GM23338 (cell line): ENCODE measurements at regions not wholly inside any gene's neighbourhood (a gene's known extent, or its start where the extent isn't known, plus 50 kb on each side); places are given as distances from the start of the nearest gene placed in this dataset.

ENCODE experiments used
- ATAC-seq: fragments of 200-7000 bp; cut with Tn5 transposase; 3 replicates; pipeline ENCODE4 v1.9.1; 2020
- DNase-seq: peaks from one replicate; pipeline ENCODE4 v3.0.0-alpha.2; 2015; ENCODE audit warnings: low spot score
- H2AFZ ChIP-seq: fragments of 200-600 bp; sonication (generic); 2 replicates; pipeline ENCODE4 v1.8.0; 2016; ENCODE audit warnings: antibody characterized with exemption, mild to moderate bottlenecking, moderate library complexity
- H3F3A ChIP-seq: fragments of 200-600 bp; sonication (generic); replicated peaks from 2 replicates; pipeline ENCODE4 v1.8.0; 2017; ENCODE audit warnings: antibody characterized with exemption, mixed run types, low read depth
- H3K27ac ChIP-seq: fragments of 200-600 bp; sonication (generic); 2 replicates; pipeline ENCODE4 v1.6.1; 2016; ENCODE audit warnings: low read depth
- H3K27me3 ChIP-seq: fragments of 200-600 bp; sonication (generic); 2 replicates; pipeline ENCODE4 v1.8.0; 2016; ENCODE audit warnings: mild to moderate bottlenecking, mixed run types, moderate library complexity; ENCODE audit not compliant: insufficient read depth
- H3K36me3 ChIP-seq: fragments of 200-600 bp; sonication (generic); 2 replicates; pipeline ENCODE4 v1.8.0; 2016; ENCODE audit warnings: mild to moderate bottlenecking; ENCODE audit not compliant: insufficient read depth
- H3K4me1 ChIP-seq: fragments of 200-600 bp; sonication (generic); 2 replicates; pipeline ENCODE4 v1.8.0; 2016; ENCODE audit warnings: mild to moderate bottlenecking, moderate library complexity; ENCODE audit not compliant: insufficient read depth
- H3K4me2 ChIP-seq: fragments of 200-600 bp; sonication (generic); 2 replicates; pipeline ENCODE4 v1.7.1; 2017; ENCODE audit warnings: mixed run types
- H3K4me3 ChIP-seq: fragments of 200-600 bp; sonication (generic); 2 replicates; pipeline ENCODE4 v1.6.1; 2016; ENCODE audit warnings: mixed run types
- H3K79me2 ChIP-seq: fragments of 200-600 bp; sonication (generic); replicated peaks from 2 replicates; pipeline ENCODE4 v1.8.0; 2017; ENCODE audit warnings: mild to moderate bottlenecking; ENCODE audit not compliant: insufficient read depth
- H3K9me2 ChIP-seq: fragments of 200-600 bp; sonication (generic); 2 replicates; pipeline ENCODE4 v1.8.0; 2017; ENCODE audit not compliant: insufficient read depth
- H4K20me1 ChIP-seq: fragments of 200-600 bp; sonication (generic); replicated peaks from 2 replicates; pipeline ENCODE4 v1.8.0; 2017; ENCODE audit warnings: mild to moderate bottlenecking; ENCODE audit not compliant: insufficient read depth
- H3K27ac Mint-ChIP-seq: 2 replicates; pipeline ENCODE4 v1.8.0; 2020; ENCODE audit warnings: inconsistent platforms, mild to moderate bottlenecking, moderate library complexity, mixed read lengths
- H3K27me3 Mint-ChIP-seq: 3 replicates; pipeline ENCODE4 v1.8.0; 2022; ENCODE audit warnings: low read depth, mild to moderate bottlenecking, moderate library complexity, mixed read lengths, inconsistent platforms; ENCODE audit not compliant: insufficient read depth, poor library complexity
- H3K36me3 Mint-ChIP-seq: 3 replicates; pipeline ENCODE4 v1.8.0; 2021; ENCODE audit warnings: low read depth, mild to moderate bottlenecking, inconsistent platforms, moderate library complexity, mixed read lengths
- H3K4me1 Mint-ChIP-seq: 3 replicates; pipeline ENCODE4 v1.8.0; 2020; ENCODE audit warnings: mild to moderate bottlenecking, inconsistent platforms, mixed read lengths
- H3K4me3 Mint-ChIP-seq: 3 replicates; pipeline ENCODE4 v1.8.0; 2021; ENCODE audit warnings: moderate library complexity, mild to moderate bottlenecking, inconsistent platforms, mixed read lengths
- H3K9me3 Mint-ChIP-seq: 3 replicates; pipeline ENCODE4 v1.8.0; 2020; ENCODE audit warnings: moderate library complexity, mild to moderate bottlenecking, inconsistent platforms, mixed read lengths
- CREB1 ChIP-seq: fragments of 250-450 bp; sonication (Bioruptor Pico); IDR thresholded peaks from 2 replicates; pipeline ENCODE4 v1.5.0; 2020; ENCODE audit warnings: low read depth, mild to moderate bottlenecking, moderate library complexity
- CTCF ChIP-seq, 2 experiments: fragments of 200-600 bp in 1 of 2; sonication (generic) in 1 of 2; conservative IDR thresholded peaks; 2 replicates each; pipeline versions ENCODE4 v1.5.1 to v1.6.1; 2016 to 2017; ENCODE audit warnings: antibody characterized with exemption in 2 of 2, low read depth in 2 of 2, mild to moderate bottlenecking in 2 of 2, moderate library complexity in 1 of 2
- ETS1 ChIP-seq: IDR thresholded peaks from 2 replicates; pipeline ENCODE4 v1.6.1; 2016; ENCODE audit warnings: antibody characterized with exemption
- EZH2 ChIP-seq: fragments of 200-600 bp; sonication (generic); IDR thresholded peaks from one replicate; pipeline ENCODE4 v1.8.0; 2017; ENCODE audit warnings: antibody characterized with exemption, mild to moderate bottlenecking, low read depth; ENCODE audit not compliant: unreplicated experiment
- EZH2phosphoT487 ChIP-seq: fragments of 200-600 bp; sonication (generic); IDR thresholded peaks from one replicate; pipeline ENCODE4 v1.8.1; 2018; ENCODE audit warnings: antibody characterized with exemption; ENCODE audit not compliant: unreplicated experiment
- JUNB ChIP-seq: IDR thresholded peaks from one replicate; pipeline ENCODE4 v1.6.1; 2016; ENCODE audit warnings: antibody characterized with exemption; ENCODE audit not compliant: unreplicated experiment
- NANOG ChIP-seq: IDR thresholded peaks from 2 replicates; pipeline ENCODE4 v1.6.1; 2016; ENCODE audit warnings: antibody characterized with exemption, borderline replicate concordance
- POLR2AphosphoS5 ChIP-seq: IDR thresholded peaks from 2 replicates; pipeline ENCODE4 v1.6.1; 2016; ENCODE audit warnings: antibody characterized with exemption, low read depth
- REST ChIP-seq: IDR thresholded peaks from one replicate; pipeline ENCODE4 v1.6.1; 2018; ENCODE audit warnings: antibody characterized with exemption; ENCODE audit not compliant: unreplicated experiment
- STAT1 ChIP-seq: IDR thresholded peaks from one replicate; pipeline ENCODE4 v1.6.1; 2016; ENCODE audit warnings: antibody characterized with exemption; ENCODE audit not compliant: unreplicated experiment
- ZNF114 ChIP-seq: fragments of 250-450 bp; sonication (Bioruptor Pico); IDR thresholded peaks from 2 replicates; pipeline ENCODE4 v1.5.0; 2020; ENCODE audit warnings: mild to moderate bottlenecking, moderate library complexity
- ZNF331 ChIP-seq: fragments of 250-450 bp; sonication (Bioruptor Pico); IDR thresholded peaks from 2 replicates; pipeline ENCODE4 v1.5.0; 2020; ENCODE audit warnings: low read depth, mild to moderate bottlenecking, moderate library complexity
- ZNF462 ChIP-seq: fragments of 250-450 bp; sonication (Bioruptor Pico); IDR thresholded peaks from 2 replicates; pipeline ENCODE4 v1.5.0; 2020; ENCODE audit warnings: mild to moderate bottlenecking, moderate library complexity

- TF ChIP-seq ZNF331 (CRISPR knock-in tag), result no peak
Observed at GRCh38 chr6:8785223-8785622, 349.9 kb upstream of the SLC35B3 start (continued).

GRCh38 chr6:8783191-8783590 lies 347.8 kb upstream of the SLC35B3 start:
- H3K36me3 ChIP-seq, result no peaks in the 10 kb centered on the region
- H3K9me2 ChIP-seq, result no peaks in the 10 kb centered on the region
- H3K4me3 Mint-ChIP-seq, result no peak overlapping the region
- H3K27ac Mint-ChIP-seq, result no peak overlapping the region
- no peaks in the 10 kb centered on the region for H3K36me3 Mint-ChIP-seq
- no peaks in the 10 kb centered on the region for H3K4me1 ChIP-seq
- no peaks in the 10 kb centered on the region for H4K20me1 ChIP-seq
- H3K4me1 Mint-ChIP-seq, result no peaks in the 10 kb centered on the region
- no peaks in the 10 kb centered on the region for H3K79me2 ChIP-seq
- no peak overlapping the region for H3K27ac ChIP-seq
- no peak overlapping the region for H3K4me3 ChIP-seq
- H3F3A ChIP-seq, result no peaks in the 10 kb centered on the region
- TF ChIP-seq JUNB (no peak), STAT1 (no peak), EZH2 (no peak), ZNF462 (no peak), ZNF331 (CRISPR knock-in tag) (no peak), POLR2AphosphoS5 (no peak), CTCF (conservative IDR thresholded peaks at IDR 0.05; ENCODE audit: low read depth in 2 of 2) (no peak), NANOG (no peak), ETS1 (no peak), ZNF114 (CRISPR knock-in tag) (no peak), EZH2phosphoT487 (no peak), REST (no peak), CREB1 (CRISPR knock-in tag) (no peak)
- H3K4me2 ChIP-seq, result no peak overlapping the region
- ATAC-seq (no peak), DNase-seq (no peak)
- no peaks in the 10 kb centered on the region for H3K9me3 Mint-ChIP-seq
- H3K27me3 Mint-ChIP-seq, result peaks cover 2% of the 10 kb centered on the region
- H2AFZ ChIP-seq, result no peak overlapping the region
- H3K27me3 ChIP-seq, result no peaks in the 10 kb centered on the region
